Left forelimb (tissue), 1 donor: ENCODE measurements at regions not wholly inside any gene's neighbourhood (a gene's known extent, or its start where the extent isn't known, plus 50 kb on each side); places are given as distances from the start of the nearest gene placed in this dataset.
"Not testable (repeated sequence)": the region's sequence is repeated elsewhere in the genome, so short reads cannot be mapped to it uniquely, and the experiment has no call there.

Experiments
- DNase-seq: peaks from one replicate; pipeline ENCODE4 v3.0.0-alpha.2; 2018; ENCODE audit warnings: low spot score

- no peak for DNase-seq
These were observed 106.0 kb downstream of the MEX3B start for GRCh38 chr15:81939604-81940440.

- DNase-seq, result no peak
These were observed 108.6 kb downstream of the MEX3B start for GRCh38 chr15:81937189-81937588.

DNA sequence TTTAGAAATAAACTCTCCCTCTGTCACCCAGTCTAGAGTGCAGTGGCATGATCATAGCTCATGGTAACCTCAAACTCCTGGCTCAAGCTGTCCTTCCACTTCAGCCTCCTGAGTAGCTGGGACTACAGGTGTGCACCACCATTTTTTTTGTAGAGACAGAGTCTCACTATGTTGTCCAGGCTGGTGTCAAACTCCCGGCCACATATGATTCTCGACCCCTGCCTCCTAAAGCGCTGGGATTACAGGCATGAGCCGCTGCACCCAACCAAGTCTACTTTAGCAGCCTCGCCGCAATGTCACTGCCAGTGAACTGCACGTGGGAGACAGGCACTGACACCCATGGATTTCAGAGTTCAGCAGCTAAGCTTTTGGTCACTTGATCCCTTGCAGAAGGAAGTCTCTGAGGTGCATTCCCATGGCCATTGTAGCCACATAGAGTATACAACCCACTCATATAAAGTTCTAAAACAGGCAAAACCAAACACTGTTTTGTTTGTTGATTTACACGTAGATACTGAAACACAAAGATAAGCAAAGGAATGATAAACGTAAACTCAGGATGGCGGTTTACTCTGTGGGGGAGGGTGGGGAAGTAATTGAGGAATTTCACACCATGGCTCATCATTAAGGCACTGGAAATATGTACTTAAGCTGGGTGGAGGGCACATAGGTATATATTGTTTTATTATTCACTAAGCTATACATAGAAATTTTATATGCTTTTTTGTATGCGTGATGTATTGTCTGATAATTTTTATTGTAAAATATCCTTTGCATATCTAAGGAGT is 115.0 kb downstream of the MEX3B start:
- no peak for DNase-seq

- no peak for DNase-seq
These were observed 116.3 kb downstream of the MEX3B start for GRCh38 chr15:81929557-81929956.

GRCh38 chr15:81926981-81927380 is 118.8 kb downstream of the MEX3B start:
- no peak for DNase-seq

GRCh38 chr15:81924729-81925128 is 121.1 kb downstream of the MEX3B start:
- no peak for DNase-seq

- DNase-seq, result no peak
These were observed 122.1 kb downstream of the MEX3B start for GRCh38 chr15:81923561-81924350.

GRCh38 chr15:81922143-81922542 is 123.7 kb downstream of the MEX3B start:
- no peak for DNase-seq

GRCh38 chr15:81921163-81921562 is 124.7 kb downstream of the MEX3B start:
- no peak for DNase-seq

DNA sequence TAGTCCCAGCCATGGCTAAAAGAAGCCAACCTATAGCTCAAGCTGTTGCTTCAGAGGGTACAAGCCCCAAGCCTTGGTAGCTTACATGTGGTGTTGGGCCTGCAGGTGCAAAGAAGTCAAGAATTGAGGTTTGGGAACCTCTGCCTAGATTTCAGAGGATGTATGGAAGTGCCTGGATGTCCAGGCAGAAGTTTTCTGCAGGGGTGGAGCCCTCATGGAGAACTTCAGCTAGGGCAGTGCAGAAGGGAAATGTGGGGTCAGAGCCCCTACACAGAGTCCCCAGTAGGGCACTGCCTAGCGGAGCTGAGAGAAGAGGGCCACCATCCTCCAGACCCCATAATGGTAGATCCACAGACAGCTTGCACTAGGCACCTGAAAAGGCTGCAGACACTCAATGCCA is 127.1 kb downstream of the MEX3B start:
- not testable (repeated sequence) for DNase-seq

GRCh38 chr15:81916451-81916850 is 129.4 kb downstream of the MEX3B start:
- no peak for DNase-seq

DNA sequence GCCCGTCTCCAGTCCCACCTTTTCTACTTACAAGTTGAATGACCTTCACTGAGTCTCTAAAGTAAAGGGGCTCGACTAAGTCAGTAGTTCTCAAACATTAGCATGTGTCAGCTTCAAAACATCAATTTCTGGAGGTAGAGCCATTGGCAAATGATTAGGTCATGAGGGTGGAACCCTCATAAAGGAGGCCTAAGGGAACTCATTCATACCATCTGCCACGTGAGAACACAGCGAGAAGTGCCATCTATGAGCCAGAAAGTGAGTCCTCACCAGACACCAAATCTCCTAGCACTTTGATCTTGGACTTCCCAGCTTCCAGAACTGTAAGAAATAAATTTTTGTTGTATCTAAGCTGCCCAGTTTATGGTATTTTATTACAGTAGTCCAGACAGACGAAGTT is 129.8 kb downstream of the MEX3B start:
- DNase-seq, result no peak

GRCh38 chr15:81914734-81915256 is 131.0 kb downstream of the MEX3B start:
- peak; percentile 72 for DNase-seq

DNA sequence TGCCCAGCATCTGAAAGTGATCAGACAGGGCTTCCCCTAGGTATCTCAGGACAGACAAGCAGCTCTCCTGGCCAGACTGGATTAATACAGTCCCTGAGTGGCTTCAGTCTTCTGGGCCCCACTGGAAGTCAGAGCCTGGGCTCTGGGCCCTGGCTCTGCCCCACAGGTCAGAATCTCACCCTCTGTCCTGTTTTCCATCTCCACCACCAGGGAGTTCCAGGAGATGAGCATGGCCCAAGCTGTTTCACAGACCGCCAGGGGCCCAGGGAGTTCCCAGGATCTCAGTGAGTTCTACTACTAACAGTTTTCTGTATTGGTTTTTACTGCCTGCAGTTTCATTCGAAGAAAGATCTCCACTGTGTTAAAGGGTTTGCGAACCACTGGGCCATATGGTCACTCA is 131.5 kb downstream of the MEX3B start:
- DNase-seq, result no peak

DNA sequence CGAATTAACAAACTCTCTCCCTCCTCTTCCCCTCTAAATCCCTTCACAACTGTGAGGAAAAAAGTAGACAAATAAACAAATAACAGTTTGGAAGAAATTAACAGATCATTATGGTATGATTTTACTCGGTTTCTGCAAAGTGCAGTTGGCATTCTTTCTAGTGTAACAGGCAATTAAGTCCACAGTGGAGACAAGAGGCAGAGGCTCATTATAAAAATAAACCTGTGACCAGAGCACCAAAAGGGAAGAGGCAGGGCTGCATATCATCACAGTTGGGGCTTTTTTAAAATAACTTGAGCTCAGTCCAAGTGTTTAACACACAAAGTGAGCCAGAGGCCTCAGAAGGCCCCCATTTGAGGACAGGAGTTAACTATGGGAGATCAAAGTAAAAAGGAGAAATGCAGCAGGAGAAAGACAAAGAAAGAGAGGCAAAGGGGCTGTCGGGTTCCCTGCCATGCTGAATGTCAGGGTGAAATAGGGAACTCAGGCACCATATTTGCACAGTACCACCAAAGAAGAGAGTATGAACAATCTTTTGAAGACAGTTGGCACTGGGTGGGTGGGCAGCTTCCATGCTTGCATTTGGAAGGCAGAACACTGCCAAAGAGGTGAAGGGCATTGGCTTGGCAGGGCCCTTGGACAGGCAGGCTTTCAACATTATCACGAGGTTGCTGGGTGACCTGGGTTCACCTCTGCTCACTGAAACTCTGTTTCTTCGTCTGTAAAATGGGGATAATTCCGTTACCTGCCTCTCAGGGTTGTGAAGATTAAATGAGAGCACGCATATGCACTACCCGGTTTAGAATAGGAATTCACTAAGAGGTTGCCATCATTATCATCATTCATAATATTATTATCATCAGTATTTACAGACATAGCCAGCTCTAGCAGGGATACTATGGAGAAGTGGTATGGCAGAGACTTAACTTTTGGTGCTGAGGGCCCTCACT is 134.5 kb downstream of the MEX3B start:
- DNase-seq, result no peak

- no peak for DNase-seq
These were observed 135.3 kb downstream of the MEX3B start for GRCh38 chr15:81910355-81911021.

DNA sequence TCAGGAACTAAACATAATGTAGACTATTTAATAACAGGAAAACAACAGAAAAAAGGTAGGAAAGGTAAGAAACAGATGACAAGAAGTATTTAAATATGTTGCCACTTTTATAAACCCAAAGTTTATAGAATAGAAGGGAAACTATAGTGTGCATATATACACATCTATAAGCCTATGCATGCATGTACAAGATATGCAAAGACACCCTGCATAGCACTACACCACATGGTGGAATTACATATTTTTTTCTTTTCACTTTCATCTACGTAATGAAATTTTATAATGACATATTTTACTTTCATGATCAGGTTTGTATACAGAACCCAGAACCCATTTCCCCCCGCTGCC is 136.8 kb downstream of the MEX3B start:
- DNase-seq, result no peak

DNA sequence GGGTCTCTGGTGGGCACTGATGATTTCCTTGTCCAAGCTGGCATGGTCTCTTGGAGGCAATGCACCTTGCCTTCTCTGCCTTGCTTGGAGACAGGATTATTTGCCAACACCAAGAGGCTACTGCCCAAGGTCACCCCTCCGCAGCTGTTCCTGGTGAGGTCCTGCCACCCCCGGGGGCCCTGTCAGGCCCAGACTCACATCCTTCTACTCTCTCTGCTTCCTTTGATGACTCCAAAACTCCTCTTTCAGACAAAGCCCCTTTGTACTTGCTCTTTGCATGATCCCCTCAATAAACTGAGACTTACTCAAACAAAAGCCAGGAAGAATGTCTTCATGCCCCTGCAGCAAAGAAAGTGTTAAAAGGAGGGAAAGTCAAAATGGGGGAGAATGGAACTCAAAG is 137.7 kb downstream of the MEX3B start:
- no peak for DNase-seq

- DNase-seq, result no peak
These were observed 138.3 kb downstream of the MEX3B start for GRCh38 chr15:81907521-81907920.

DNA sequence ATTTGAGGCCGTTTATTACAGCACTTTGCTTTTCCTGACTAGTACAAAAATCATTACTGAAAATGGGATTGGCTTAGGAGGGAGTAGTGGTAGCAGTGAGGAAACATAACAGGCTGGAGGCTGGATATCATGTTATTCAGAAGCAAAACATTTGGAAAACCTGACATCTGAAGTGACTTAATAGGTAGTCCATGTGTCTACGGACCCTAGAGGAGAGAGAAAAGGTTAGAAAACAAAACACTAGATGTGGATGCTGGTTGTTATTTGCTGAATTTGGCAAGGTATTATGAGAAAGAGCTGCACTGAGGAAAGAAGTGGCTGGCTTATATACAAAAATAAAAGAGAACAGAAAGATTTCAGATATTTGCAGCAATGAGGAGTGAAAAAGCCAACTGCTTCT is 139.9 kb downstream of the MEX3B start:
- DNase-seq, result no peak

- DNase-seq, result no peak
These were observed 144.5 kb downstream of the MEX3B start for GRCh38 chr15:81901319-81901718.
